A549 (cell line): ENCODE measurements at regions not wholly inside any gene's neighbourhood (a gene's known extent, or its start where the extent isn't known, plus 50 kb on each side); places are given as distances from the start of the nearest gene placed in this dataset.

ENCODE experiments used
- ATAC-seq, 2 experiments: fragments of 200-7000 bp in 1 of 2; fragments of >200 bp in 1 of 2; cut with Nextera tagmentation in 1 of 2; cut with Tn5 transposase in 1 of 2; 3 replicates each; pipeline versions ENCODE4 v1.8.0 to v1.9.1; 2018 to 2020; ENCODE audit warnings: mild to moderate bottlenecking in 1 of 2, moderate library complexity in 1 of 2
- CTCF ChIA-PET: fragments of 300-600 bp; sonication (Branson Sonifier 250); formaldehyde crosslinking; extraction: SDS; loops from one replicate; lab custom pipeline; 2021; ENCODE audit warnings: antibody characterized with exemption, inconsistent platforms; lab: Yijun Ruan, JAX
- POLR2A ChIA-PET: fragments of 350-600 bp; formaldehyde crosslinking; extraction: SDS; loops from one replicate; lab custom pipeline; 2021; ENCODE audit warnings: antibody characterized with exemption, inconsistent platforms; lab: Yijun Ruan, JAX
- DNase-seq, 2 experiments: peaks; one replicate each; pipeline versions ENCODE4 v3.0.0 to v3.0.0-alpha.2; 2011 to 2016; ENCODE audit warnings: low read depth in 1 of 2, low spot score in 1 of 2
- FAIRE-seq: peaks from 2 replicates; lab custom pipeline; 2011; peaks lifted over from hg19 to GRCh38; lab: Jason Lieb, UNC
- H3K27ac ChIP-seq, 2 experiments: fragments of >200 bp; sonication (Bioruptor Twin); formaldehyde crosslinking; 3 replicates each; pipeline ENCODE4 v1.5.1; 2016 to 2017
- H3K4me1 ChIP-seq: fragments of >200 bp; sonication (Bioruptor Twin); formaldehyde crosslinking; 3 replicates; pipeline ENCODE4 v1.6.1; 2016
- H3K4me2 ChIP-seq: fragments of >200 bp; sonication (Bioruptor Twin); formaldehyde crosslinking; 3 replicates; pipeline ENCODE4 v1.6.1; 2016
- H3K4me3 ChIP-seq: fragments of >200 bp; sonication (Bioruptor Twin); formaldehyde crosslinking; 3 replicates; pipeline ENCODE4 v1.5.1; 2016
- H3K9me3 ChIP-seq: fragments of >200 bp; sonication (Bioruptor Twin); formaldehyde crosslinking; 3 replicates; pipeline ENCODE4 v1.6.1; 2016
- CBX8 ChIP-seq: fragments of 200-600 bp; sonication (generic); IDR thresholded peaks from 2 replicates; pipeline ENCODE4 v1.6.1; 2016
- CEBPB ChIP-seq, 2 experiments: fragments of >200 bp in 1 of 2; sonication (Bioruptor Twin) in 1 of 2; formaldehyde crosslinking in 1 of 2; IDR thresholded peaks; 2 replicates each; pipeline ENCODE4 v1.6.1; 2012 to 2016
- CHD4 ChIP-seq: fragments of 200-600 bp; sonication (generic); IDR thresholded peaks from 2 replicates; pipeline ENCODE4 v1.6.1; 2016; ENCODE audit warnings: antibody characterized with exemption, mild to moderate bottlenecking, borderline replicate concordance
- FOSL2 ChIP-seq, 2 experiments: fragments of 450-650 bp in 1 of 2; fragments of >200 bp in 1 of 2; sonication (Bioruptor Twin) in 1 of 2; formaldehyde crosslinking; IDR thresholded peaks; 2 replicates each; pipeline versions ENCODE4 v1.5.0 to v1.6.1; 2016 to 2020; ENCODE audit warnings: mild to moderate bottlenecking in 1 of 2, moderate library complexity in 1 of 2
- FOXS1 ChIP-seq: fragments of 250-450 bp; sonication (Bioruptor Pico); IDR thresholded peaks from 2 replicates; pipeline ENCODE4 v1.5.0; 2020; ENCODE audit warnings: mild to moderate bottlenecking, moderate library complexity
- HDAC2 ChIP-seq: fragments of 200-600 bp; sonication (generic); IDR thresholded peaks from 2 replicates; pipeline ENCODE4 v1.6.1; 2016
- HES2 ChIP-seq: fragments of >200 bp; sonication (Bioruptor Twin); formaldehyde crosslinking; IDR thresholded peaks from 2 replicates; pipeline ENCODE4 v1.6.1; 2016
- HEYL ChIP-seq: fragments of 250-450 bp; sonication (Bioruptor Pico); IDR thresholded peaks from 2 replicates; pipeline ENCODE4 v1.8.0; 2021; ENCODE audit warnings: mild to moderate bottlenecking, moderate library complexity
- HOXB5 ChIP-seq: fragments of 250-450 bp; sonication (Bioruptor Pico); IDR thresholded peaks from 2 replicates; pipeline ENCODE4 v1.5.0; 2020; ENCODE audit warnings: mild to moderate bottlenecking, moderate library complexity
- JUN ChIP-seq, 2 experiments: fragments of >200 bp; sonication (Bioruptor Twin); formaldehyde crosslinking; IDR thresholded peaks; 2 replicates in 1 of 2; 3 replicates in 1 of 2; pipeline ENCODE4 v1.6.1; 2016 to 2017
- MAFK ChIP-seq: fragments of 450-650 bp; IDR thresholded peaks from 2 replicates; pipeline ENCODE4 v1.6.1; 2014; ENCODE audit not compliant: partially characterized antibody
- MAX ChIP-seq: IDR thresholded peaks from 2 replicates; pipeline ENCODE4 v1.6.1; 2012
- MAZ ChIP-seq: fragments of 150-350 bp; IDR thresholded peaks from 2 replicates; pipeline ENCODE4 v1.6.1; 2014; ENCODE audit warnings: antibody characterized with exemption, low read depth, low read length, borderline replicate concordance
- NFE2L2 ChIP-seq: fragments of 150-350 bp; conservative IDR thresholded peaks from 2 replicates; pipeline ENCODE4 v1.6.1; 2014; ENCODE audit warnings: low read length
- NPAS2 ChIP-seq: fragments of 250-450 bp; sonication (Bioruptor Pico); IDR thresholded peaks from 2 replicates; pipeline ENCODE4 v1.8.0; 2022; ENCODE audit warnings: mild to moderate bottlenecking, moderate library complexity, borderline replicate concordance
- PBX3 ChIP-seq: IDR thresholded peaks from 2 replicates; pipeline ENCODE4 v1.6.1; 2012
- PHF8 ChIP-seq: fragments of 200-600 bp; sonication (generic); IDR thresholded peaks from 2 replicates; pipeline ENCODE4 v1.6.1; 2016; ENCODE audit warnings: low read depth, mild to moderate bottlenecking, antibody characterized with exemption, moderate library complexity, borderline replicate concordance
- POLR2A ChIP-seq: IDR thresholded peaks from 2 replicates; pipeline ENCODE4 v1.6.1; 2012; ENCODE audit warnings: mild to moderate bottlenecking, low read length
- RARB ChIP-seq: fragments of 250-450 bp; sonication (Bioruptor Pico); IDR thresholded peaks from 2 replicates; pipeline ENCODE4 v1.8.0; 2021; ENCODE audit warnings: mild to moderate bottlenecking, moderate library complexity
- RCOR1 ChIP-seq: fragments of 150-350 bp; IDR thresholded peaks from 2 replicates; pipeline ENCODE4 v1.6.1; 2014; ENCODE audit warnings: antibody characterized with exemption, low read length, low read depth
- RNF2 ChIP-seq: fragments of 200-600 bp; sonication (generic); IDR thresholded peaks from 2 replicates; pipeline ENCODE4 v1.6.1; 2016; ENCODE audit warnings: low read depth, mild to moderate bottlenecking, antibody characterized with exemption, moderate library complexity, borderline replicate concordance
- SMC3 ChIP-seq: fragments of >200 bp; sonication (Bioruptor Twin); formaldehyde crosslinking; IDR thresholded peaks from 3 replicates; pipeline ENCODE4 v1.6.1; 2018; ENCODE audit warnings: inconsistent platforms
- SREBF2 ChIP-seq: fragments of 450-650 bp; IDR thresholded peaks from 2 replicates; pipeline ENCODE4 v1.6.1; 2014; ENCODE audit warnings: mild to moderate bottlenecking, moderate library complexity
- TP53 ChIP-seq: fragments of 250-450 bp; sonication (Bioruptor Pico); IDR thresholded peaks from 2 replicates; pipeline ENCODE4 v1.5.0; 2021; ENCODE audit warnings: mild to moderate bottlenecking, moderate library complexity
- ZFP36 ChIP-seq: fragments of 450-650 bp; IDR thresholded peaks from 2 replicates; pipeline ENCODE4 v1.6.1; 2014; ENCODE audit warnings: borderline replicate concordance; ENCODE audit not compliant: partially characterized antibody
- ZNF302 ChIP-seq: fragments of 250-450 bp; sonication (Bioruptor Pico); IDR thresholded peaks from 2 replicates; pipeline ENCODE4 v1.9.0; 2021; ENCODE audit warnings: inconsistent platforms, mild to moderate bottlenecking, moderate library complexity
- ZSCAN20 ChIP-seq: fragments of 250-450 bp; sonication (Bioruptor Pico); IDR thresholded peaks from 2 replicates; pipeline ENCODE4 v1.8.0; 2022; ENCODE audit warnings: mild to moderate bottlenecking, moderate library complexity
- WGBS: methylation state at CpG from one replicate; pipeline ENCODE4 v1.1.6; 2017; ENCODE audit errors: missing lambda C conversion rate; 5-methylcytosine and 5-hydroxymethylcytosine counted together
- TF ChIP-seq, protein P1 (sequence below): IDR thresholded peaks from 2 replicates; pipeline ENCODE4 v1.6.1; 2012; ENCODE audit warnings: low read depth, borderline replicate concordance
- TF ChIP-seq, protein P2 (sequence below): fragments of 250-450 bp; sonication (Bioruptor Pico); IDR thresholded peaks from 2 replicates; pipeline ENCODE4 v1.5.0; 2021; ENCODE audit warnings: mild to moderate bottlenecking, moderate library complexity, borderline replicate concordance

- Histone ChIP-seq H3K27ac (no peak overlapping the region), H3K4me2 (no peak overlapping the region), H3K4me1 (no peaks in the 10 kb centered on the region), H3K4me3 (no peak overlapping the region), H3K9me3 (no peaks in the 10 kb centered on the region)
- DNase-seq: no peak
- WGBS: 7% methylated on average over 2 of the region's 2 CpGs
- FAIRE-seq: no peak
- ATAC-seq: no peak
- no peak for TF ChIP-seq CHD4
- no peak for TF ChIP-seq NFE2L2
- TF ChIP-seq JUN (IDR thresholded peaks at IDR 0.05): no peak
- no peak for TF ChIP-seq TP53 (CRISPR knock-in tag)
- TF ChIP-seq NPAS2 (CRISPR knock-in tag): no peak
- TF ChIP-seq PBX3: no peak
- no peak for TF ChIP-seq PHF8
- TF ChIP-seq HDAC2: no peak
- no peak for TF ChIP-seq SREBF2
- TF ChIP-seq MAFK: no peak
- TF ChIP-seq, protein P1, sequence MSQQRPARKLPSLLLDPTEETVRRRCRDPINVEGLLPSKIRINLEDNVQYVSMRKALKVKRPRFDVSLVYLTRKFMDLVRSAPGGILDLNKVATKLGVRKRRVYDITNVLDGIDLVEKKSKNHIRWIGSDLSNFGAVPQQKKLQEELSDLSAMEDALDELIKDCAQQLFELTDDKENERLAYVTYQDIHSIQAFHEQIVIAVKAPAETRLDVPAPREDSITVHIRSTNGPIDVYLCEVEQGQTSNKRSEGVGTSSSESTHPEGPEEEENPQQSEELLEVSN: no peak
- no peak for TF ChIP-seq FOXS1 (CRISPR knock-in tag)
- TF ChIP-seq SMC3: no peak
- TF ChIP-seq ZFP36: no peak
- no peak for TF ChIP-seq FOSL2 (IDR thresholded peaks at IDR 0.05)
- TF ChIP-seq FOSL2 (CRISPR knock-in tag; IDR thresholded peaks at IDR 0.05): no peak
- TF ChIP-seq HEYL (CRISPR knock-in tag): no peak
- TF ChIP-seq POLR2A: no peak
- ChIA-PET CTCF (interaction anchor here (1.2 kb wide), 1 partner anchor 24 kb away, joined by 7 read pairs; no protein-coding TSS in a partner anchor), POLR2A (no interaction called here)
Measured at GRCh38 chr12:114190971-114191370, 215.0 kb downstream of the TBX5 start.

GRCh38 chr12:114189266-114189665, 216.7 kb downstream of the TBX5 start:
- Histone ChIP-seq H3K4me1 (no peaks in the 10 kb centered on the region), H3K4me3 (no peak overlapping the region), H3K9me3 (no peaks in the 10 kb centered on the region), H3K27ac (no peak overlapping the region), H3K4me2 (no peak overlapping the region)
- ChIA-PET POLR2A (no interaction called here), CTCF (no interaction called here)
- no peak for DNase-seq
- 6% methylated on average over 4 of the region's 4 CpGs for WGBS
- TF ChIP-seq, protein P2, sequence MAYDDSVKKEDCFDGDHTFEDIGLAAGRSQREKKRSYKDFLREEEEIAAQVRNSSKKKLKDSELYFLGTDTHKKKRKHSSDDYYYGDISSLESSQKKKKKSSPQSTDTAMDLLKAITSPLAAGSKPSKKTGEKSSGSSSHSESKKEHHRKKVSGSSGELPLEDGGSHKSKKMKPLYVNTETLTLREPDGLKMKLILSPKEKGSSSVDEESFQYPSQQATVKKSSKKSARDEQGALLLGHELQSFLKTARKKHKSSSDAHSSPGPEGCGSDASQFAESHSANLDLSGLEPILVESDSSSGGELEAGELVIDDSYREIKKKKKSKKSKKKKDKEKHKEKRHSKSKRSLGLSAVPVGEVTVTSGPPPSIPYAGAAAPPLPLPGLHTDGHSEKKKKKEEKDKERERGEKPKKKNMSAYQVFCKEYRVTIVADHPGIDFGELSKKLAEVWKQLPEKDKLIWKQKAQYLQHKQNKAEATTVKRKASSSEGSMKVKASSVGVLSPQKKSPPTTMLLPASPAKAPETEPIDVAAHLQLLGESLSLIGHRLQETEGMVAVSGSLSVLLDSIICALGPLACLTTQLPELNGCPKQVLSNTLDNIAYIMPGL (CRISPR knock-in tag): no peak
- TF ChIP-seq HEYL (CRISPR knock-in tag): no peak
- TF ChIP-seq, protein P1: no peak
- FAIRE-seq: no peak
- no peak for ATAC-seq

GRCh38 chr12:114186241-114187002, 219.5 kb downstream of the TBX5 start:
- Histone ChIP-seq H3K27ac (no peak overlapping the region), H3K4me2 (no peak overlapping the region), H3K9me3 (no peaks in the 10 kb centered on the region), H3K4me1 (no peaks in the 10 kb centered on the region), H3K4me3 (no peak overlapping the region)
- ATAC-seq: no peak
- TF ChIP-seq CEBPB (IDR thresholded peaks at IDR 0.05) (no peak), MAZ (no peak), HES2 (no peak), PHF8 (no peak), JUN (IDR thresholded peaks at IDR 0.05) (no peak), RARB (no peak), NPAS2 (CRISPR knock-in tag) (no peak), RNF2 (no peak), CBX8 (no peak), MAX (no peak), HOXB5 (CRISPR knock-in tag) (no peak), ZSCAN20 (no peak), POLR2A (no peak), RCOR1 (no peak), ZNF302 (CRISPR knock-in tag) (no peak)
- TF ChIP-seq, protein P1: no peak
- POLR2A ChIA-PET: no interaction called here
- 12% methylated on average over 17 of the region's 17 CpGs for WGBS
- no peak for FAIRE-seq
- no peak for DNase-seq
- CTCF ChIA-PET: interaction anchor here (0.8 to 1.3 kb wide), 3 partner anchors 14 to 24 kb away, joined by 3 to 4 read pairs (median 3); no protein-coding TSS in a partner anchor
